VCaP (cell line): ENCODE measurements at regions not wholly inside any gene's neighbourhood (a gene's known extent, or its start where the extent isn't known, plus 50 kb on each side); places are given as distances from the start of the nearest gene placed in this dataset.
"Not testable (repeated sequence)": the region's sequence is repeated elsewhere in the genome, so short reads cannot be mapped to it uniquely, and the experiment has no call there.

ENCODE experiments used
- H3K27ac ChIP-seq: fragments of 450-650 bp; 2 replicates; pipeline ENCODE4 v1.5.1; 2017
- CTCF ChIP-seq: fragments of 450-650 bp; conservative IDR thresholded peaks from 2 replicates; pipeline ENCODE4 v1.5.1; 2017; ENCODE audit warnings: mild to moderate bottlenecking, moderate library complexity

GRCh38 chr2:51265539-51265938, 233.6 kb upstream of the NRXN1 start:
- H3K27ac ChIP-seq: no peak overlapping the region
- TF ChIP-seq CTCF: no peak

- H3K27ac ChIP-seq: no peak overlapping the region
- no peak for TF ChIP-seq CTCF
Observed at GRCh38 chr2:51263951-51264350, 232.0 kb upstream of the NRXN1 start.

- not testable (repeated sequence) for H3K27ac ChIP-seq
Observed at GRCh38 chr2:51263101-51263500, 231.2 kb upstream of the NRXN1 start.

GRCh38 chr2:51258301-51258700, 226.4 kb upstream of the NRXN1 start:
- TF ChIP-seq CTCF: no peak

GRCh38 chr2:51256736-51257135, 224.8 kb upstream of the NRXN1 start:
- H3K27ac ChIP-seq: no peak overlapping the region
- TF ChIP-seq CTCF: no peak

More at GRCh38 chr2:51258301-51258700, 226.4 kb upstream of the NRXN1 start:
- no peak overlapping the region for H3K27ac ChIP-seq

GRCh38 chr2:51251356-51251755, 219.4 kb upstream of the NRXN1 start:
- H3K27ac ChIP-seq: no peak overlapping the region
- no peak for TF ChIP-seq CTCF

GRCh38 chr2:51247252-51247805, 215.4 kb upstream of the NRXN1 start:
- no peak; the same call in 1 of the 2 replicates for TF ChIP-seq CTCF
- no peak overlapping the region for H3K27ac ChIP-seq

- H3K27ac ChIP-seq: no peak overlapping the region
- no peak for TF ChIP-seq CTCF
Observed at GRCh38 chr2:51243892-51244535, 212.1 kb upstream of the NRXN1 start.
